ENCODE measurements at regions not wholly inside any gene's neighbourhood (a gene's known extent, or its start where the extent isn't known, plus 50 kb on each side); places are given as distances from the start of the nearest gene placed in this dataset.

DNA sequence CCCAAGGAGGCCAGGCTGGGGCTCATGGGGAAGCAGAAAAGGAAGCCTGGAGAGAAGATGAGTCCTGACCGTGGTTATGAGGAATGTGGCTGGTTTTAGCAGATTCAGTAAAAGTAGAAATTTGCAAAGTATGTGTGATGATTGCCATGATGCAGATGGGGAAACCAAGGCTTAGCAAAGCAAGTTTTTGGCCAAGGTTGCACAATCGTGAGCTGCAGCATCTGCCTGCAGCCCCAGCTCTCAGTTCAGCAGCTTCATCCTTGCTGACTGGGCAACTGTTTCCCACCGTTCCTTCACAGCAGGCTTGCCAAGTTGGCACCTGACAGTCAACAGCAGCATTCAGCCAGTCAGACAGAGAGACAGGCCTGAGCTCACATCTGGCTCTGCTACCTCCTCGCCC lies 656.7 kb downstream of the MED13L start:
- Histone ChIP-seq H3K27ac (ENCODE audit: low read depth in 1 of 2, low read length in 2 of 2) (no peak overlapping the region), H3K27me3 (ENCODE audit: control insufficient read depth in 2 of 2, insufficient read depth in 2 of 2, low read length in 2 of 2) (peaks cover 5 to 20% of the 10 kb centered on the region in 2 donors), H3K4me2 (replicated peaks; ENCODE audit: extremely low read depth, low read length, poor library complexity, severe bottlenecking) (no peak overlapping the region), H3K4me3 (replicated peaks in 1 of 3; ENCODE audit: low read depth in 2 of 3, low read length in 3 of 3) (no peak overlapping the region), H3K9ac (ENCODE audit: insufficient read depth, low read length, poor library complexity, severe bottlenecking) (no peak overlapping the region), H2AFZ (ENCODE audit: insufficient read depth, low read depth, low read length, poor library complexity, severe bottlenecking) (no peak overlapping the region), H3K4me1 (ENCODE audit: control insufficient read depth in 1 of 2, insufficient read depth in 2 of 2, low read length in 2 of 2) (no peaks in the 10 kb centered on the region), H3K36me3 (replicated peaks in 1 of 2; ENCODE audit: control insufficient read depth in 1 of 2, insufficient read depth in 2 of 2, low read length in 2 of 2) (no peaks in the 10 kb centered on the region), H4K20me1 (ENCODE audit: insufficient read depth, low read length) (no peaks in the 10 kb centered on the region), H3K9me3 (replicated peaks in 1 of 2; ENCODE audit: control insufficient read depth in 1 of 2, insufficient read depth in 1 of 2, low read length in 2 of 2) (no peaks in the 10 kb centered on the region), H3K79me2 (ENCODE audit: insufficient read depth, low read length) (no peaks in the 10 kb centered on the region)
- Mint-ChIP-seq H3K4me1 (no peaks in the 10 kb centered on the region), H3K36me3 (no peaks in the 10 kb centered on the region), H3K4me3 (no peak overlapping the region), H3K27ac (no peak overlapping the region), H3K9me3 (peaks cover 0 to 5% (median 0%) of the 10 kb centered on the region in 7 donors), H3K27me3 (ENCODE audit: low read depth in 3 of 3) (peaks cover 14 to 19% (median 15%) of the 10 kb centered on the region in 3 donors)
- 78% methylated on average over 4 of the region's 4 CpGs for WGBS (ENCODE audit: insufficient coverage)
- intact Hi-C loops (cut with micrococcal nuclease) = no loop called here
- DNase-seq = no peak
- TF ChIP-seq, protein P1, sequence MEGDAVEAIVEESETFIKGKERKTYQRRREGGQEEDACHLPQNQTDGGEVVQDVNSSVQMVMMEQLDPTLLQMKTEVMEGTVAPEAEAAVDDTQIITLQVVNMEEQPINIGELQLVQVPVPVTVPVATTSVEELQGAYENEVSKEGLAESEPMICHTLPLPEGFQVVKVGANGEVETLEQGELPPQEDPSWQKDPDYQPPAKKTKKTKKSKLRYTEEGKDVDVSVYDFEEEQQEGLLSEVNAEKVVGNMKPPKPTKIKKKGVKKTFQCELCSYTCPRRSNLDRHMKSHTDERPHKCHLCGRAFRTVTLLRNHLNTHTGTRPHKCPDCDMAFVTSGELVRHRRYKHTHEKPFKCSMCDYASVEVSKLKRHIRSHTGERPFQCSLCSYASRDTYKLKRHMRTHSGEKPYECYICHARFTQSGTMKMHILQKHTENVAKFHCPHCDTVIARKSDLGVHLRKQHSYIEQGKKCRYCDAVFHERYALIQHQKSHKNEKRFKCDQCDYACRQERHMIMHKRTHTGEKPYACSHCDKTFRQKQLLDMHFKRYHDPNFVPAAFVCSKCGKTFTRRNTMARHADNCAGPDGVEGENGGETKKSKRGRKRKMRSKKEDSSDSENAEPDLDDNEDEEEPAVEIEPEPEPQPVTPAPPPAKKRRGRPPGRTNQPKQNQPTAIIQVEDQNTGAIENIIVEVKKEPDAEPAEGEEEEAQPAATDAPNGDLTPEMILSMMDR (IDR thresholded peaks at IDR 0.05) = no peak

DNA sequence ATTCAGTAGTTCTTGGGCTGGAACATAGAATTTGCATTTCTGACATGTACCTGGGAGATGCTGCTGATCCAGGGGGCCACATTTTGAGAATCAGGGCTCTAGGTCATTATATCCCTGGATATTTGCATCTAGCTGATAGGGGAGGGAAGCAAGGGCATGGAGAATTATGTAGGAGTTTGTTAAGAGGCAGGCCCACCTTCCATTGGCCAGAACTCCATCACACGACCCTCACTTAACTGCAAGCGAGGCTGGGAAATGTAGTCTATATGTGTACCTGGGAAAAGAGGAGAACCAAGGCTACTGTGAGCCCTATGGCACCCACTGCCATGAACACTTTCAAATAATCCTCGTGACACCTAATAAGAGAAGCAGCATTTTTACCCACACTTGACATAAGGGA lies 657.6 kb downstream of the MED13L start:
- Mint-ChIP-seq H3K27ac (no peak overlapping the region), H3K27me3 (ENCODE audit: low read depth in 3 of 3) (peaks cover 10 to 15% (median 11%) of the 10 kb centered on the region in 3 donors), H3K36me3 (no peaks in the 10 kb centered on the region), H3K9me3 (peaks cover 0 to 3% (median 0%) of the 10 kb centered on the region in 7 donors), H3K4me1 (no peaks in the 10 kb centered on the region), H3K4me3 (no peak overlapping the region)
- no peaks in the 10 kb centered on the region for H3K4me1 ChIP-seq (ENCODE audit: control insufficient read depth in 1 of 2, insufficient read depth in 2 of 2, low read length in 2 of 2)
- H3K9me3 ChIP-seq (replicated peaks in 1 of 2; ENCODE audit: control insufficient read depth in 1 of 2, insufficient read depth in 1 of 2, low read length in 2 of 2) = no peaks in the 10 kb centered on the region
- no peak overlapping the region for H3K9ac ChIP-seq (ENCODE audit: insufficient read depth, low read length, poor library complexity, severe bottlenecking)
- no peaks in the 10 kb centered on the region for H4K20me1 ChIP-seq (ENCODE audit: insufficient read depth, low read length)
- H3K27ac ChIP-seq (ENCODE audit: low read depth in 1 of 2, low read length in 2 of 2) = no peak overlapping the region
- H3K4me3 ChIP-seq (replicated peaks in 1 of 3; ENCODE audit: low read depth in 2 of 3, low read length in 3 of 3) = no peak overlapping the region
- no peak overlapping the region for H2AFZ ChIP-seq (ENCODE audit: insufficient read depth, low read depth, low read length, poor library complexity, severe bottlenecking)
- H3K27me3 ChIP-seq (ENCODE audit: control insufficient read depth in 2 of 2, insufficient read depth in 2 of 2, low read length in 2 of 2) = peaks cover 5 to 16% of the 10 kb centered on the region in 2 donors
- intact Hi-C loops (cut with micrococcal nuclease) = no loop called here
- TF ChIP-seq, protein P1 (IDR thresholded peaks at IDR 0.05) = no peak
- WGBS (ENCODE audit: insufficient coverage) = no CpG with 5 or more reads among the region's 3 CpGs
- H3K79me2 ChIP-seq (ENCODE audit: insufficient read depth, low read length) = no peaks in the 10 kb centered on the region
- no peak overlapping the region for H3K4me2 ChIP-seq (replicated peaks; ENCODE audit: extremely low read depth, low read length, poor library complexity, severe bottlenecking)
- no peak for DNase-seq
- no peaks in the 10 kb centered on the region for H3K36me3 ChIP-seq (replicated peaks in 1 of 2; ENCODE audit: control insufficient read depth in 1 of 2, insufficient read depth in 2 of 2, low read length in 2 of 2)
